HuH-7.5 (cell line): ENCODE measurements at regions not wholly inside any gene's neighbourhood (a gene's known extent, or its start where the extent isn't known, plus 50 kb on each side); places are given as distances from the start of the nearest gene placed in this dataset.

ENCODE experiments used
- DNase-seq: peaks from one replicate; pipeline ENCODE4 v3.0.0; 2011; ENCODE audit warnings: low spot score

DNA sequence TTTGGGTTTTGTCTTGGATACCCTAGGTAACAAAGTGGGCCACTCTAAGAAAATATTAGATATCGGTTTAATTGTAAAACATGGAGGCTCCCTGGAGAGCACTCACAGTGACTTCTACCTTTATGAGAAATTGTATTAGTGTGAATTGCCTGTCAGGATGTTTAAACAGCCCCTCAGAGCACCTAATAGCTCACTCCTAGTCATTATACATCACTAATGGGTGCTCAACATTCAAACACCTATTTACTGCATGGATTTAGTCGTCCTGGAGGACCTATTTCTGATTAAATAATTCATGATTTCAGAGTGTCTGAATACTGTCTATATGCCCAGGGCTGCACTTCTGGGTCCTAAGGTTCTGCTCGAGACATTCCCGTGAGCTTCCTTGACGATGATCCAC lies 430.2 kb upstream of the EEF2KMT start:
- no peak for DNase-seq

DNA sequence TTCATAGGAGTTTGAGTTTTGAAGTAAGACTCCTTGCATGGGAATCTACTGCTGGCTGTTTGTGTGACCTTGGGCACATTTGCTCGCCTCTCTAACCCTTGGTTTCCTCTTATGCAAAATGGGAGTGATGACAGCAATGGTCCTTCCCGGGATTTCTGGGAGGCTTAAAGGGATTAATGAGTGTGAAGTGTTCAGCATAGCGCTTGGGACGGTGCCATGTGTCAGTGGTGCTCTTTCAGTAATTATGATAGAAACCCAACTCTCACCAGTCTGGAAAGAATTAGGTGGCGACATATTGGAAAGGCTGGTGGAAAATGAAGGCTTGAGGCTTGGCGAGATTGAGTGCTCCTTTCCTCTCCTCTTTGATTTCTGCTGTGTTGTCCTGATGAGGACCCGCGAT lies 429.2 kb upstream of the EEF2KMT start:
- DNase-seq, result no peak

GRCh38 chr16:5523829-5524228 lies 426.2 kb upstream of the EEF2KMT start:
- DNase-seq, result no peak

GRCh38 chr16:5516115-5516514 lies 418.5 kb upstream of the EEF2KMT start:
- DNase-seq, result no peak

- no peak for DNase-seq
Observed at GRCh38 chr16:5512014-5512413, 414.4 kb upstream of the EEF2KMT start.

GRCh38 chr16:5510819-5511370 lies 413.3 kb upstream of the EEF2KMT start:
- DNase-seq, result no peak

DNA sequence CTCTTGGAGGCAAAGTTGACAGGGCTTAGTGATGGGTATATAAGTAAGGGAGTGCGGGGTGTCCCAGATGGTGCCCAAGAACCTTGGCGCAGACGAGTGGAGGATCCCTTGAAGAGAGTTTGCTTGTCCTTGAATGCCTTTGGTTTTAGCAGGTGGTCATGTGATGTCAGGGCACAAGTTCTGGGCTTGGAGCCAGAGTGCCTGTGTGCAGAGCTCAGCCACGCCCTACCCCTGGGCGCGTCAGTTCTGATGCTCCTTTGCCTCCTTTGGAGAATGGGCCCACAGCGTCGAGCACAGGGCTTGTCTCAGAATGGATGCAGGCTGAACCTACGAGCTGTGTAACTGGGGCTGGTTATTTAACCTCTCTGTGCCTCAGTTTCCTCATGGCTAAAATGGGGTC lies 412.2 kb upstream of the EEF2KMT start:
- DNase-seq, result no peak

DNA sequence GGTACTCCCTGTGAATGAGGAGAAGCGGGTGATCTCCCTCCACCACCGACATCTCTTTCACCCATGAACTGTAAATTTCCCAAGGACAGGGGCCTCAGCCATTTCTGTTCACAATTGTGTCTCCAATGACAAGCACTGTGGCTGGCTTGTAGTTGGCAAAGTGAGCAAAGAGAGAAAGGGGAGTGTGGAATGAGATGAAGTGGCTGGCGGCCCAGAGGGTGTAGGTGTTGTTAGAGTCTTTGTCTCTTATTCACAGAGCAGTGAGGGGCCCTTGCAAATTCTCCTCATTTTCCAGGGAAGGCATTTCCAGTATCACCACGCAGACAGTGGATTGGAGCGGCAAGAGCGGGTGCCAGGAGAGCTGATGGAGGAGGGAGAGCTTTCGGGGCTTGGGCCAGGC lies 411.7 kb upstream of the EEF2KMT start:
- DNase-seq, result no peak

- no peak for DNase-seq
Observed at GRCh38 chr16:5508371-5508770, 410.8 kb upstream of the EEF2KMT start.

- no peak for DNase-seq
Observed at GRCh38 chr16:5506021-5506420, 408.4 kb upstream of the EEF2KMT start.

DNA sequence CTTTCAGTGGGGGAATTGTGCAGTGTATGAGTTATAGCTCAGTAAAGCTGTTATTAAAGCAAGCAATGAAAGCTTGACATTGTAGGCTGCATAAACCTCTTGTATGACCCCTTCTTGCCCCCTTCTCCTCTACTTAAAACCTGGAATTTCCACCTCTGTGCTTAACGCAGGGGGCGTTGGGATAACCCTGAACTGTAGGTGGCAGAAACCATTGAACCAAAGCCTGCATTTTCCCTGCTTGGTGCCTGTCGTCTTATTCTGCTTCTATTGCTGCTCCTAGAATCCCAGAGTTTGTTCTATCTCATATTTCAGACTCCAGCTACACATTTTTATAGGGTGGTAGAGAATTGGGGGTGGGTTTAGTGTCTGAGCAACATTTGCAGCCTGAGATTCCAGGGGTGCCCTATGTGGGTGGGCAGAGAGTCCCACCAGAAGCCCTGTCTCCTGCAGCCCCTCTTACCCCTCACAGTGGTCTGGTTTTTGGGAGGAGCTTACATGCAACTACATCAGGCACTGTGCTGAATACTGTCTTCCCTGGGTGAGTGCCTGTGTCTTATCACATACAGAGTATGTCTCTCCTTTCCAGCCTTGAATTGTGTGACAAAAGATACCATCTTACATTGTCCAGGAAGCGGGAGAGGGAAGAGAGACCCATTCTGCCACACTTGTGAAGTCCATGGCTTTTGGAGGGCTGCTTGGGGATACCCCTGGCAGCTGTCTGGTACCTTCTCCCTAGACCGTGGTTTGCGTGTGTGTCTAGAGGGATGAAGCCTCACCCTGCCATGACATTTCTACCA lies 407.7 kb upstream of the EEF2KMT start:
- DNase-seq, result no peak

DNA sequence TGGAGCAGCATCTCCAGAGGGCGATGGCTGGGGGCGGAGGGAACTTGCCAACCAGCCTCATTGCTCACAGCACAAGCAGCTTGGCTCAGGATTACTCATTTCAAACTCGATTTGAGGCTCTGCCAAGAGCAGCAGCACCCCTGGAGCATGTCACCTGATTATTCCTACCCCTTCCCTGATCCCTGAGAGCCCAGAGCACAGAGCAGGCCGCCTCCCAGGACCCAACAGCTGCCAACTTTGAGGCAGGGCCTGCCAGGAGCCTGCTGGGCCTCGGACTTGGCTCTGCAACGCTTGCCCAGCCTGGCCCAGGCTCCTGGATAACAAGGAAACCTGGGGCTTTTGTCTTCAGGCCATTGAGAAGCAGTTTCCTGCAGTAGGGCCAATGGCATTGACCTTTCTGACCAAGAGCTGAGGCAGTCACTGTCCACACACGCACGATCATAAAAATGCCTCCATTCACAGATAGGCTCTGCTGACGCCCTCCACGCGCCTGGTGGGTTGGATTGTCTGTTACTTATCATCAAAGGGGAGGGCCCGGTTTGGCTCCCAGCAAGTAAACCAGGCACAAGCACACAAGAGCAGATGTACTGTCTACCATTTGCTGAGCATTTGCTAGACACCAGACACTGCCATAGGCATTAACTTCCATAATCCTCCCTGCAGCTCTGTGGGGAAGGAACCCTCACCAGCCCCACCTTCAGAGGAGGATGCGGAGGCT lies 406.6 kb upstream of the EEF2KMT start:
- DNase-seq, result no peak

GRCh38 chr16:5502944-5503343 lies 405.3 kb upstream of the EEF2KMT start:
- no peak for DNase-seq

DNA sequence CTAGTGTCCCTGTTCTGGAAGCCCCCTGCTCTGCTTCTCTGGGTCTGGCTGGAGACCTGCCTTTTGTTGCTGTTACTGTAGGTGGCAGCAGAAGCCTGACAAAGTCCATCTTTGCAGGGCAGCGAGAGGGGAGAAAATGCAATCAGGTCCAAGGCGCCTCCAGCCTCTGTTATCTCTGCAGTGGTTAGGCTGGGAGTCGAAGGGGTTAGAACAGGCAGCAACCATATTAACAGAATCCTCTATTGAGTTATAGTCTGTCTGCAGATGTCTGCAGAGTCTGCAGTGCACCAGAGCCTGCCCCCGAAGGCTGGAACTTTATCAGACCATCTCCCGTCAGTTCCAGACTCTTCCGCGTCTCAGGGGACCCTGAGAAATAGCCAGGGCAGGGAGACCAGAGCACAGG lies 404.9 kb upstream of the EEF2KMT start:
- no peak for DNase-seq

- DNase-seq, result no peak
Observed at GRCh38 chr16:5500526-5500925, 402.9 kb upstream of the EEF2KMT start.

DNA sequence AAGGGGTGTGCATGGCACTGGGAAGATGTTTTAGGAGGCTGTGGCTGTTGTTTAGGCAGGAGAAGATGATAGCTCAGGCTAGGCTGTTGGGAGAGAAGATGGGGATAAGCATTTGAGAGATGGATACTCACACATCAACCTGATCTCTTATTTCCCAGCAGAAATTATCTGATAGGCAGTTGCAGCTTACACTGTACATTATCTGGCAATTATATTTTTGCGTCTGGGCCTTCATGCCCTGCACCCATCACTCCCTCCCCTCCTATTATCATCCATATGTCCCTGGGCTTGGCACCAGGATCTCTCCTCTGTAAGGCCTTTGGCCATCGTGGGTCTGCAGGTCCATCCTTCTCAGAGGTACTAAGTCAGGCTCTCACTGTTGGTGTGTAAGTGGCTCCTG lies 401.0 kb upstream of the EEF2KMT start:
- DNase-seq, result no peak

DNA sequence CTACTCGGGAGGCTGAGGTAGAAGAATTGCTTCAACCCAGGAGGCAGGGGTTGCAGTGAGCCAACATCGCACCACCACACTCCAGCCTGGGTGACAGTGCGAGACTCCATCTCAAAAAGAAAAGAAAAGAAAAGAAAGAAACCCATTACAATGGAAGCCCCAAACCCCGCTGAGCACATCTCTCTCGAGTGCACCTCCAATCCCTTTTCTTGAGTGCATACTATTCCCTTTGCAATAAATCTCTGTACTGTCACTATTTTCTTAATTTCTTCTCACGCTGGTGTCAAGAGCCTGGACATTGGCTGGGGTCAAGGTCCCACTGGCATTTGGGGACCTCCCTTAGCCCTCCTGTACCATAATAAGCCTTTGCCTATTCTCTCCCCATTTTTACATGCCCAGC lies 398.4 kb upstream of the EEF2KMT start:
- DNase-seq, result no peak

GRCh38 chr16:5490499-5490898 lies 392.9 kb upstream of the EEF2KMT start:
- DNase-seq, result no peak

DNA sequence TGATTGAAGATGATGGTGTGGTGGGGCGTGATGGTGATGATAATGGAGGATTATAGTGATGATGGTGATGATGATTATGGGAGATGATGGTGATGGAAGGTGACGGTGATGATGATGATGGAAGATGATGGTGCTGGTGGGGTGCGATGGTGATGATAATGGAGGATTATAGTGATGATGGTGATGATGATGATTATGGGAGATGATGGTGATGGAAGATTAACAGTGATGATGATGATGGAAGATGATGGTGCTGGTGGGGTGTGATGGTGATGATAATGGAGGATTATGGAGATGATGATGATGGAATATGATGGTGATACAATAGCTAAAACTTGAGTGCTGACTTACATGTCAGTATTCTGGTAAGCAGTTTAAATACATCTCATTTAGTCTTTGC lies 391.0 kb upstream of the EEF2KMT start:
- DNase-seq, result no peak

DNA sequence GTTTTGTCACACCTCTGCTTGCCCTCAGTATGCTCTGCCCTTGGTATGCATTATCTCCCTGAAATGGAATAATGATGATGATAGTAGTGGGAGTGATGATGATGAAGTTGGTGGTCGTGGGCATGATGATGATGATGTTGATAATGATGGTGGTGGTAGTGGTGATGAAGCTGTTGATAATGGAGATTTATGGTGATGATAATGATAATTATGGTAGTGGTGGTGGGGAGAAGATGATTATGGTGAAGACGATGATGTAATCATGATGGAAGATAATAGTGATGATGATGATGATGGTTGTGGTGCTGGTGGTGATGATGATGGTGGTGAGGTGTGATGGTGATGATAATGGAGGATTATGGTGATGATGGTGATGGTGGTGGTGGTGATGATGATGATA lies 390.1 kb upstream of the EEF2KMT start:
- DNase-seq, result no peak

- no peak for DNase-seq
Observed at GRCh38 chr16:5482256-5482655, 384.7 kb upstream of the EEF2KMT start.

- DNase-seq, result no peak
Observed at GRCh38 chr16:5480431-5481195, 383.0 kb upstream of the EEF2KMT start.

- no peak for DNase-seq
Observed at GRCh38 chr16:5479926-5480325, 382.3 kb upstream of the EEF2KMT start.
